ENCODE measurements at regions not wholly inside any gene's neighbourhood (a gene's known extent, or its start where the extent isn't known, plus 50 kb on each side); places are given as distances from the start of the nearest gene placed in this dataset.

DNA sequence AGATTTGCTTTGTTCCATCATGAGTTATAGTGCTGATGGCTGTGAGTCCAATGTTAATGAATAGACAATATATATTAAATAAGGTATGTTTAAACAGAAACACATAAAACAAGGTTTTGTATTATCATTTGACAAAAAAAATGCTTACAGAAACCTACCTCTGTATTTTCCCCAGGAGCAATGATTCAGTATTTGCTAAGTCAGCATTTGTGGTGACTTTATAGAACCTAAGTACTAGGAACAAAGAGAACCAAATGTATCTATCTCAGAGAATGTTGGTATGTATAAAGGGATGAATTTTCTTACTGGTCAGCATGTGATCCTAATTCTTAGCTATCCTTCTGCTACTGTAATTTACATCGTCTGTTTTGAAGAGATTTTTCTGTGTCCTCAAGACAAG, 421.5 kb upstream of the SEL1L start:
- Histone ChIP-seq H3K27ac (ENCODE audit: low read depth, low read length) (no peak overlapping the region), H3K9ac (ENCODE audit: low read length in 5 of 5) (no peak overlapping the region), H3K4me1 (ENCODE audit: control insufficient read depth in 5 of 5, insufficient read depth in 5 of 5, low read length in 5 of 5) (no peaks in the 10 kb centered on the region), H3K27me3 (ENCODE audit: control insufficient read depth in 5 of 5, insufficient read depth in 4 of 5, low read length in 5 of 5) (no peaks in the 10 kb centered on the region), H3K4me3 (ENCODE audit: low read depth in 1 of 5, low read length in 5 of 5) (no peak overlapping the region), H3K9me3 (ENCODE audit: control insufficient read depth in 5 of 5, low read length in 5 of 5) (no peaks in the 10 kb centered on the region), H3K36me3 (ENCODE audit: control insufficient read depth in 5 of 5, insufficient read depth in 5 of 5, low read length in 5 of 5) (no peaks in the 10 kb centered on the region)

DNA sequence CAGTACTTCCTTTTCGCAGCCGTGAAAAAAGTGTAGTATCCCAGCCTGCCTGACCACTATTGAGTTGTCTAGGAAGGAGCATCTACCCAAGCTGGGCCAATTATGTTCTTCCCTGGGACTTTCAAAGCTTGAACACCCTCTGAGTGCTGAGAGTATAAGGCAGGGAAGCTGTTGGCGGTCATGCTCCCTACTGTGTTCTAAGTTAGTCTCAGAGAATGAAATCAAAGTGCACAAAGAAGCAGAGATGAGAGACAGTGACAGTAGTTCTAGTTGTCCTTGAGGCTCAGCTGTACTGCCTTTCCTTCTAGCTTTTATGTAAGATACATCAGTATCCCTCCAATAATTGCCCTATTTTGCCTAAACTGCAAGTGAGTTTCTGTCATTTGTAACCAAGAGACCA, 427.1 kb upstream of the SEL1L start:
- Histone ChIP-seq H3K9ac (ENCODE audit: low read length in 5 of 5) (no peak overlapping the region), H3K36me3 (ENCODE audit: control insufficient read depth in 5 of 5, insufficient read depth in 5 of 5, low read length in 5 of 5) (no peaks in the 10 kb centered on the region), H3K9me3 (ENCODE audit: control insufficient read depth in 5 of 5, low read length in 5 of 5) (no peaks in the 10 kb centered on the region), H3K27me3 (ENCODE audit: control insufficient read depth in 5 of 5, insufficient read depth in 4 of 5, low read length in 5 of 5) (no peaks in the 10 kb centered on the region), H3K27ac (ENCODE audit: low read depth, low read length) (no peak overlapping the region), H3K4me1 (ENCODE audit: control insufficient read depth in 5 of 5, insufficient read depth in 5 of 5, low read length in 5 of 5) (no peaks in the 10 kb centered on the region), H3K4me3 (ENCODE audit: low read depth in 1 of 5, low read length in 5 of 5) (no peak overlapping the region)

DNA sequence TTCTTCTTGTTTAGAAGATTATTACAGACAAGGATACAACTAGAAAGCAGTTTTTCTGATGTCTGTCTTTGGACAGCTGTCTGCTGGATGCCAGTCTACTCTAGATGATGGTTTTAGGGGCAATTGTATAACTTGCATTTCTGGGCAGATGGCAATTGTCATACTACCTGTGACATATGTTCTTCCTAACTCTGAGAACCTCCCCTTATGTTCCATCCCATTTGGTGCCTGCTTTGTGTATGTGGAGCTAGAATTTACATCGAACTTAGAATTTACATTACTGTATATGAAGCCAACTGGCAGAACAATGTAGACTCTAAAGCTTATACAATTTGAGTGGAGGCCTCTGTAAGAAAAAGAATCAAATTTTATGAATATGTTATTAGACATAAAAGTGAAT, 430.2 kb upstream of the SEL1L start:
- Histone ChIP-seq H3K9me3 (ENCODE audit: control insufficient read depth in 5 of 5, low read length in 5 of 5) (peaks cover 0 to 24% (median 0%) of the 10 kb centered on the region in 5 donors), H3K36me3 (ENCODE audit: control insufficient read depth in 5 of 5, insufficient read depth in 5 of 5, low read length in 5 of 5) (no peaks in the 10 kb centered on the region), H3K4me1 (ENCODE audit: control insufficient read depth in 5 of 5, insufficient read depth in 5 of 5, low read length in 5 of 5) (no peaks in the 10 kb centered on the region)

DNA sequence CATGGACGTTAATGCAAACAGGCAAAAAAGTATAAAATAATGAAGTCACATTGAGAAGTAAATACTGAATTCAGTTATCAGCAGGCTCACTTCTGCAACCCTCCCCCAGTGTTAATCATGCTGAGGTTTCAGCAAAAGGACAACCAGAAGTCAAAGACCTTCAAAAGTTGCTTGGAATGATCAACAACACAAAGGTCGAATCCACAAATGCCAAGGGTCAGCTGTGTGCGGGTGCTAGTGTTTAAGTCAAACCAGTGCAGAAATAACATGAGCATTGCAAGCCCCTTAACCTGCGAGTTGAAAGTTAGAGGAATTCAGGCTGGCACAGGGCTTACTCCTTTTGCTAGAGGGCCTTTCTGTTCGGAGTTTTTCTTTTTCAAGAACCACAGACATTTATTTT, 436.7 kb upstream of the SEL1L start:
- H3K27ac ChIP-seq (ENCODE audit: low read depth, low read length) = no peak overlapping the region
- peaks cover 0 to 41% (median 0%) of the 10 kb centered on the region in 5 donors for H3K9me3 ChIP-seq (ENCODE audit: control insufficient read depth in 5 of 5, low read length in 5 of 5)
- no peaks in the 10 kb centered on the region for H3K4me1 ChIP-seq (ENCODE audit: control insufficient read depth in 5 of 5, insufficient read depth in 5 of 5, low read length in 5 of 5)
- H3K36me3 ChIP-seq (ENCODE audit: control insufficient read depth in 5 of 5, insufficient read depth in 5 of 5, low read length in 5 of 5) = no peaks in the 10 kb centered on the region
- no peak overlapping the region for H3K9ac ChIP-seq (ENCODE audit: low read length in 5 of 5)
- H3K4me3 ChIP-seq (ENCODE audit: low read depth in 1 of 5, low read length in 5 of 5) = no peak overlapping the region
- H3K27me3 ChIP-seq (ENCODE audit: control insufficient read depth in 5 of 5, insufficient read depth in 4 of 5, low read length in 5 of 5) = no peaks in the 10 kb centered on the region

More for the DNA sequence above, 430.2 kb upstream of the SEL1L start:
- no peaks in the 10 kb centered on the region for H3K27me3 ChIP-seq (ENCODE audit: control insufficient read depth in 5 of 5, insufficient read depth in 4 of 5, low read length in 5 of 5)
- no peak overlapping the region for H3K27ac ChIP-seq (ENCODE audit: low read depth, low read length)
- no peak overlapping the region for H3K4me3 ChIP-seq (ENCODE audit: low read depth in 1 of 5, low read length in 5 of 5)
- no peak overlapping the region for H3K9ac ChIP-seq (ENCODE audit: low read length in 5 of 5)

DNA sequence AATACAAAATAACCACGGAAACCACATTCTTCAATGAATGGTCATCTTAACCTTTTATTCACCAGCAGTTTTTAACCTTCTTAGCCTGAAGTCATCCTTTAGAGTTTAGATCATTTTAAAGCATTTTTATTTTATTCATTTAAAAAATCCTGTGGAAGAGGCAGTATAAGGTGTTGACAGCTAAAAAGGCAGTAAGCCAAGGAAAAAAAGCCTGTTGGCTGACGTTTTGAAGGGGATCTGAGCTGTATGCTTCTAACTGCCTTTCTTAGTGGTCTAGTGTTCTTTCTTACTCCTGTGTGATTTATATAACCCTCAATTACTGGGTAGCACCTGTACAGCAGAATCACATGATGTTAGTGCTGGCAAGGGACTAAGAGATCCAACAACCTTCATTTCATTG, 438.3 kb upstream of the SEL1L start:
- no peak overlapping the region for H3K4me3 ChIP-seq (ENCODE audit: low read depth in 1 of 5, low read length in 5 of 5)
- H3K9ac ChIP-seq (ENCODE audit: low read length in 5 of 5) = no peak overlapping the region

DNA sequence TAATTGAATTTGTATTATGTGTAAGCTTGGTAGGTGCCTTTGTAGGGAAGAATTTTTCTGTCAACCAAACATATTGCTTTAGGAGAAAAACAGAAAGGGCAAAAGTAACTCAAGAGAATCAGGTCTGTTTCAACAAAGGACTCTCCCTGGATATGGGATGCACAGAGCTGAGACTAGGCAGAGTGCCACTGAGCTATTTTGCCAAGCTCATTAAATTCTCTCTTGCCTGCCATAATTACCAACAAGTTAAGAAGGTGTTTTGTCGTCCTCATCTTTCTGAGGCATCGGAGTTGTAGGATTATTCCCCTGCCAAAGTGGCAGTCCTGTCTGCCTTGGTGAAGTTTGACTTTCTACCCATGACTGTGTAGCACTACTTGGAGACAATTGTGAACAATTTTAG, 438.9 kb upstream of the SEL1L start:
- H3K9ac ChIP-seq (ENCODE audit: low read length in 5 of 5) = no peak overlapping the region

More for the DNA sequence above, 438.3 kb upstream of the SEL1L start:
- Histone ChIP-seq H3K36me3 (ENCODE audit: control insufficient read depth in 5 of 5, insufficient read depth in 5 of 5, low read length in 5 of 5) (no peaks in the 10 kb centered on the region), H3K9me3 (ENCODE audit: control insufficient read depth in 5 of 5, low read length in 5 of 5) (peaks cover 0 to 31% (median 0%) of the 10 kb centered on the region in 5 donors), H3K27me3 (ENCODE audit: control insufficient read depth in 5 of 5, insufficient read depth in 4 of 5, low read length in 5 of 5) (no peaks in the 10 kb centered on the region), H3K27ac (ENCODE audit: low read depth, low read length) (no peak overlapping the region), H3K4me1 (ENCODE audit: control insufficient read depth in 5 of 5, insufficient read depth in 5 of 5, low read length in 5 of 5) (no peaks in the 10 kb centered on the region)

DNA sequence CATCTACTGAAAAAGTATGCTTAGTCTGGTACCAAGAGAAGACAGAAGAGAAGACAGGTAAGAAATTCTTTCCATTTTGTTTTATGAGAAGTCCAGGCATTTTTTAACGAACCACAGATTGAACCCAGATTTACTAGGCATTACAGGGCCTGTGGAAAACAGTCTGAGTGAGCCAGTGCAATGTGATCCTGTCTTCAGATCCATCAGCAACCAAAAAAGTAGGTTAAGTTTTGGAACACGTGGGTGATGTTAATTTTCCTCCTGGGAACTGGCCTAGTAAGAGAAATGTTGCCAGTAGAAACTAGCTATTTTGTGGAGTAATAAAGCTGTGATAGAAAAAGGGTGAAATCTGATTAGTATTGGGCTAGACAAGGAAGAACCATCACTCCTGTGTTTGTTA, 440.9 kb upstream of the SEL1L start:
- no peaks in the 10 kb centered on the region for H3K36me3 ChIP-seq (ENCODE audit: control insufficient read depth in 5 of 5, insufficient read depth in 5 of 5, low read length in 5 of 5)
- H3K9me3 ChIP-seq (ENCODE audit: control insufficient read depth in 5 of 5, low read length in 5 of 5) = peaks cover 0 to 10% (median 0%) of the 10 kb centered on the region in 5 donors
- H3K9ac ChIP-seq (ENCODE audit: low read length in 5 of 5) = no peak overlapping the region
- no peak overlapping the region for H3K4me3 ChIP-seq (ENCODE audit: low read depth in 1 of 5, low read length in 5 of 5)
- no peak overlapping the region for H3K27ac ChIP-seq (ENCODE audit: low read depth, low read length)
- H3K27me3 ChIP-seq (ENCODE audit: control insufficient read depth in 5 of 5, insufficient read depth in 4 of 5, low read length in 5 of 5) = no peaks in the 10 kb centered on the region
- H3K4me1 ChIP-seq (ENCODE audit: control insufficient read depth in 5 of 5, insufficient read depth in 5 of 5, low read length in 5 of 5) = peaks cover 0 to 4% (median 0%) of the 10 kb centered on the region in 5 donors

More for the DNA sequence above, 438.9 kb upstream of the SEL1L start:
- no peaks in the 10 kb centered on the region for H3K36me3 ChIP-seq (ENCODE audit: control insufficient read depth in 5 of 5, insufficient read depth in 5 of 5, low read length in 5 of 5)
- no peak overlapping the region for H3K4me3 ChIP-seq (ENCODE audit: low read depth in 1 of 5, low read length in 5 of 5)
- no peaks in the 10 kb centered on the region for H3K4me1 ChIP-seq (ENCODE audit: control insufficient read depth in 5 of 5, insufficient read depth in 5 of 5, low read length in 5 of 5)
- H3K9me3 ChIP-seq (ENCODE audit: control insufficient read depth in 5 of 5, low read length in 5 of 5) = peaks cover 0 to 28% (median 0%) of the 10 kb centered on the region in 5 donors
- no peak overlapping the region for H3K27ac ChIP-seq (ENCODE audit: low read depth, low read length)
- no peaks in the 10 kb centered on the region for H3K27me3 ChIP-seq (ENCODE audit: control insufficient read depth in 5 of 5, insufficient read depth in 4 of 5, low read length in 5 of 5)

DNA sequence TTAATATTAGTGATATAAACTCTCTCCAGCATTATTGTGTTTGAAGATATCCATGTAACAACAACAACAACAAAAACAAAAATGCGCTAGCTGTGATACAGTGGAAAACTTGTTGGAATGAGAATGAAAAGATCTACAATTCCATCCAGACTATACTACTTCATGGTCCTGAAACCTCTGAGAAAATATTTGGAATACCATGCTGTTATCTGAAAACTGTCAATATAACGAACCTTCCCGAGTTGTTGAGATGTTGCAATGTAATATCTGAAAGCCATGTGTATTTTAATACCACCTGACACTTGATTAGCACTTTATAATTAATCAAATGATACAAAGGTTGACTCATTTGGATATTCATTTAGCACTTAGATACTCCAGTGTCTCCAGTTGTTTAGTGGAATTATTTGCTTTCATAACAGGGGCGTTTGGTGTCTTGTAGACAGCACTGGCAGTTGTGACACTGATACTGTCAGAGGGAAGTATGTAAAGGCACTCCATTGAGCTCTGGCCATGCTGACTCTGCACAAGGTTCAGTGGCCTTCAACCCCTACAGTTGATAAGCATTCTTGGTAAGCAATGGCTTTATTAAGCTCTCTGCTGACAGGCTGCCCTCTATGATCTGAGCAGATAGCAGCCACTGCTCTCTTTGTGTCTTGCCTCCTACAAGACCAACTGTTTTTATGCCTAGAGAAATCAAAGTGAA, 447.1 kb upstream of the SEL1L start:
- Histone ChIP-seq H3K9ac (ENCODE audit: low read length in 5 of 5) (no peak overlapping the region), H3K36me3 (ENCODE audit: control insufficient read depth in 5 of 5, insufficient read depth in 5 of 5, low read length in 5 of 5) (no peaks in the 10 kb centered on the region), H3K27ac (ENCODE audit: low read depth, low read length) (no peak overlapping the region), H3K27me3 (ENCODE audit: control insufficient read depth in 5 of 5, insufficient read depth in 4 of 5, low read length in 5 of 5) (no peaks in the 10 kb centered on the region), H3K9me3 (ENCODE audit: control insufficient read depth in 5 of 5, low read length in 5 of 5) (no peaks in the 10 kb centered on the region), H3K4me3 (ENCODE audit: low read depth in 1 of 5, low read length in 5 of 5) (no peak overlapping the region), H3K4me1 (ENCODE audit: control insufficient read depth in 5 of 5, insufficient read depth in 5 of 5, low read length in 5 of 5) (peaks cover 0 to 4% (median 0%) of the 10 kb centered on the region in 5 donors)

DNA sequence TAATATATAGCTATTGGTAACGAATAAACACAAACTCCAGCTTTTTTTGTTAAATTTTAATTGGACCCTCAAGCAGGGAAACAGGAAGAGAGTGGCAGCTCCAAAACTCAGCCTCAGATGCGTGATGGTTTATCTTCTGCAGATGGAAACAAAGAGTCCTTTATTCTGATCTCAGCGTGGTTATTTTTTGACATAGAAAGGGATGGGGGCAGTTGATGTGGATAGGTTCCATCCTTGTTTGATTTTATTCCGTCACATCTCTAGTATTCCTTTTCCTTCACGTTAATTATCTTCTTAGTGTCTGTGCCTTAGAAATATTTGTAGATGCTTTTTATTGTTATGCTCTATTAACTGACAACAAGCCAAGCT, 447.6 kb upstream of the SEL1L start:
- Histone ChIP-seq H3K9ac (ENCODE audit: low read length in 5 of 5) (no peak overlapping the region), H3K9me3 (ENCODE audit: control insufficient read depth in 5 of 5, low read length in 5 of 5) (no peaks in the 10 kb centered on the region), H3K36me3 (ENCODE audit: control insufficient read depth in 5 of 5, insufficient read depth in 5 of 5, low read length in 5 of 5) (no peaks in the 10 kb centered on the region), H3K27ac (ENCODE audit: low read depth, low read length) (no peak overlapping the region), H3K27me3 (ENCODE audit: control insufficient read depth in 5 of 5, insufficient read depth in 4 of 5, low read length in 5 of 5) (no peaks in the 10 kb centered on the region), H3K4me3 (ENCODE audit: low read depth in 1 of 5, low read length in 5 of 5) (no peak overlapping the region), H3K4me1 (ENCODE audit: control insufficient read depth in 5 of 5, insufficient read depth in 5 of 5, low read length in 5 of 5) (peaks cover 0 to 4% (median 0%) of the 10 kb centered on the region in 5 donors)

DNA sequence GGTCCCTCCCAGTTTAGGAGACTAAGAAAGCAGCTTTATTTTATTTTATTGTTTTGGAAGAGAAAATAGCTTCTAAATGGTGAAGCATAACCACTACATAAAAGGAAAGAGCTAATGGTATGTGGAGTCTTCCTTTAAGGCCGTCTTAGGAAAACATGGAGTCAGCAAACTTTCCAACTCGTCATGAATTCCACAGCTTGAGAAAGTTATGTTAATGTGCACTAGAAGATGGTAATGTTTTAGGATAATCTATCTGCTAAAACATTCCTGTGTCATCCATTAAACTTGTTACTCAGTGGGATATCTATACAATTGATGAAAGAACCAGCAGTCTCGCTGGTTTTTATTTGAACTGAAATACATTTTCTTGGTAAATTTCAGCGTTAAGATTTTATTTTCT, 448.4 kb upstream of the SEL1L start:
- Histone ChIP-seq H3K27ac (ENCODE audit: low read depth, low read length) (no peak overlapping the region), H3K4me3 (ENCODE audit: low read depth in 1 of 5, low read length in 5 of 5) (no peak overlapping the region), H3K9me3 (ENCODE audit: control insufficient read depth in 5 of 5, low read length in 5 of 5) (no peaks in the 10 kb centered on the region), H3K36me3 (ENCODE audit: control insufficient read depth in 5 of 5, insufficient read depth in 5 of 5, low read length in 5 of 5) (no peaks in the 10 kb centered on the region), H3K4me1 (ENCODE audit: control insufficient read depth in 5 of 5, insufficient read depth in 5 of 5, low read length in 5 of 5) (peaks cover 0 to 4% (median 0%) of the 10 kb centered on the region in 5 donors), H3K27me3 (ENCODE audit: control insufficient read depth in 5 of 5, insufficient read depth in 4 of 5, low read length in 5 of 5) (peaks cover 0 to under 1% (median 0%) of the 10 kb centered on the region in 5 donors), H3K9ac (ENCODE audit: low read length in 5 of 5) (no peak overlapping the region)
